ENCODE measurements at regions not wholly inside any gene's neighbourhood (a gene's known extent, or its start where the extent isn't known, plus 50 kb on each side); places are given as distances from the start of the nearest gene placed in this dataset.

DNA sequence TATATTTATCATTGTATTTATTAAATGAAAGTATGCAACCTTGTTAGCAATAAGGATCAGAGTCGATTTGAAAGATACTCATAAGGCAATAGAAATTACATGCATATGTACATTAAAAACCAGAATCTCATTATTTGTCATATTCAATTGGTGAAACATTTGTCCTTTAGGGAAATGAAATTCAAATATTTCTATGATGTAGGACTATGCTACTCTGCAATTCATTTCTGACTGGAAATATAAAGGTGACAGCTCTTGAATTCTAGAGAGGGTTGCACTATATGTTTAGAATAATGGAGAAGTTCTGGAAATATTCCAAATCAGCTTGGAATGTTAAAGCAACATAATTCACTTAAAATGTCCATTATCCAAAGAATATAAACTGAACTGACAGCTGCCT lies 1519.8 kb downstream of the ARAP2 start:
- TF ChIP-seq, protein P1, sequence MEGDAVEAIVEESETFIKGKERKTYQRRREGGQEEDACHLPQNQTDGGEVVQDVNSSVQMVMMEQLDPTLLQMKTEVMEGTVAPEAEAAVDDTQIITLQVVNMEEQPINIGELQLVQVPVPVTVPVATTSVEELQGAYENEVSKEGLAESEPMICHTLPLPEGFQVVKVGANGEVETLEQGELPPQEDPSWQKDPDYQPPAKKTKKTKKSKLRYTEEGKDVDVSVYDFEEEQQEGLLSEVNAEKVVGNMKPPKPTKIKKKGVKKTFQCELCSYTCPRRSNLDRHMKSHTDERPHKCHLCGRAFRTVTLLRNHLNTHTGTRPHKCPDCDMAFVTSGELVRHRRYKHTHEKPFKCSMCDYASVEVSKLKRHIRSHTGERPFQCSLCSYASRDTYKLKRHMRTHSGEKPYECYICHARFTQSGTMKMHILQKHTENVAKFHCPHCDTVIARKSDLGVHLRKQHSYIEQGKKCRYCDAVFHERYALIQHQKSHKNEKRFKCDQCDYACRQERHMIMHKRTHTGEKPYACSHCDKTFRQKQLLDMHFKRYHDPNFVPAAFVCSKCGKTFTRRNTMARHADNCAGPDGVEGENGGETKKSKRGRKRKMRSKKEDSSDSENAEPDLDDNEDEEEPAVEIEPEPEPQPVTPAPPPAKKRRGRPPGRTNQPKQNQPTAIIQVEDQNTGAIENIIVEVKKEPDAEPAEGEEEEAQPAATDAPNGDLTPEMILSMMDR (conservative IDR thresholded peaks at IDR 0.05; ENCODE audit: low read depth, low read length), result no peak
- no peak overlapping the region for H3K4me3 ChIP-seq (ENCODE audit: low read depth, low read length)
- no peak for DNase-seq (ENCODE audit: low read depth)

DNA sequence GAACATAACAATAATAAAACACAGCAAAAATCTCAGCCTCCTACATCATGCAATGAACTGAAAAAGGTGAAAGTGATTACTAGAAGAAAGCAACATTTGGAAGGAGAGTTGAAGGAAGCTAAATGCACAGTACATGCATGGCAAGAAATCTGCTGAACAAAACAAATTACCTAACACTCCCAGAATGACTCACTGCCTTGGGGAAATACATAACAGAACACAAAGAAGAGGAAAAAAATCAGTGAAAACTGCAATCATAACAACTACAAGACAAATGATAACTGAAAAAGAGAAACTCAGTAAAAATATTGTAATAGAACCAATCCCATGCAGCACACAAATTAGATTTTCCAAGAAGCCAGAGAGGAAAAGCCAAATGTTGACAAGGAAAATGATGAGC lies 1513.2 kb downstream of the ARAP2 start:
- TF ChIP-seq, protein P1 (conservative IDR thresholded peaks at IDR 0.05; ENCODE audit: low read depth, low read length), result no peak
- H3K4me3 ChIP-seq (ENCODE audit: low read depth, low read length), result no peak overlapping the region
- DNase-seq (ENCODE audit: low read depth), result no peak

GRCh38 chr4:34732176-34732950 lies 1512.0 kb downstream of the ARAP2 start:
- H3K4me3 ChIP-seq (ENCODE audit: low read depth, low read length), result no peak overlapping the region
- TF ChIP-seq, protein P1 (conservative IDR thresholded peaks at IDR 0.05; ENCODE audit: low read depth, low read length), result no peak

GRCh38 chr4:34733185-34733941 lies 1511.0 kb downstream of the ARAP2 start:
- H3K4me3 ChIP-seq (ENCODE audit: low read depth, low read length), result no peak overlapping the region
- TF ChIP-seq, protein P1 (conservative IDR thresholded peaks at IDR 0.05; ENCODE audit: low read depth, low read length), result no peak
- DNase-seq (ENCODE audit: low read depth), result no peak

More at GRCh38 chr4:34732176-34732950, 1512.0 kb downstream of the ARAP2 start:
- DNase-seq (ENCODE audit: low read depth), result no peak

DNA sequence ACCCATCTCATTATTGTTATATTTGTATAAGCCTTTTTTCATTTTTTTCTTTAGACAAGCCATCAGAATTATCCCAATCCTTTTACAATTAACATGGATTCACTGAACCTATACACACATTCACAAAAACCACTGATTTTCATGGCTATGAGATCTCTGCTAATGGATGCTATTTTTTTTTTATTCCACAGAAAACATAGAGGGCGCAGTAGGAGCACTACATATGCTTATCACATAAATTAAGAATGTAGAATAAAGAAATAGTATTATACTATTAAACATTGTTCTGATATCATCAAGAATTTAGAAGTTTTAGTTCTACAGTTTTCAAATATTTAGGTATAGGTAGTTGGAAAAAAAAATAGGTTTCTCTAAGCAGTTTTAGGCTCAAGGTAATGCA lies 1477.4 kb downstream of the ARAP2 start:
- no peak overlapping the region for H3K4me3 ChIP-seq (ENCODE audit: low read depth, low read length)
- TF ChIP-seq, protein P1 (conservative IDR thresholded peaks at IDR 0.05; ENCODE audit: low read depth, low read length), result no peak
- DNase-seq (ENCODE audit: low read depth), result no peak

GRCh38 chr4:34767407-34767806 lies 1476.9 kb downstream of the ARAP2 start:
- TF ChIP-seq, protein P1 (conservative IDR thresholded peaks at IDR 0.05; ENCODE audit: low read depth, low read length), result no peak
- no peak overlapping the region for H3K4me3 ChIP-seq (ENCODE audit: low read depth, low read length)
- DNase-seq (ENCODE audit: low read depth), result no peak
